Endothelial cell of hepatic sinusoid (primary cell): ENCODE measurements at regions not wholly inside any gene's neighbourhood (a gene's known extent, or its start where the extent isn't known, plus 50 kb on each side); places are given as distances from the start of the nearest gene placed in this dataset.
"Not testable (repeated sequence)": the region's sequence is repeated elsewhere in the genome, so short reads cannot be mapped to it uniquely, and the experiment has no call there.

Source experiments
- in situ Hi-C: cut with HindIII; loops from 2 replicates; pipeline ENCODE4 v1.10.0; 2017; ENCODE audit warnings: low sequenced_read_pairs

- in situ Hi-C loops: no loop called here
These were observed 145.8 kb upstream of the TMPRSS15 start for GRCh38 chr21:18549214-18549905.

- in situ Hi-C loops: no loop called here
These were observed 146.8 kb upstream of the TMPRSS15 start for GRCh38 chr21:18550361-18550760.

- in situ Hi-C loops: no loop called here
These were observed 150.2 kb upstream of the TMPRSS15 start for GRCh38 chr21:18553786-18554185.

- in situ Hi-C loops: not testable (repeated sequence)
These were observed 164.2 kb upstream of the TMPRSS15 start for GRCh38 chr21:18567770-18568169.

- in situ Hi-C loops: no loop called here
These were observed 184.5 kb upstream of the TMPRSS15 start for GRCh38 chr21:18588001-18588662.

- in situ Hi-C loops: no loop called here
These were observed 197.6 kb upstream of the TMPRSS15 start for GRCh38 chr21:18601146-18601545.

- in situ Hi-C loops: no loop called here
These were observed 199.1 kb upstream of the TMPRSS15 start for GRCh38 chr21:18602711-18603110.

- in situ Hi-C loops: no loop called here
These were observed 199.7 kb upstream of the TMPRSS15 start for GRCh38 chr21:18603261-18603660.

- in situ Hi-C loops: no loop called here
These were observed 200.4 kb upstream of the TMPRSS15 start for GRCh38 chr21:18603980-18604379.

GRCh38 chr21:18608226-18608625 lies 204.6 kb upstream of the TMPRSS15 start:
- in situ Hi-C loops: no loop called here

GRCh38 chr21:18614303-18614702 lies 210.7 kb upstream of the TMPRSS15 start:
- in situ Hi-C loops: no loop called here

GRCh38 chr21:18617291-18617690 lies 213.7 kb upstream of the TMPRSS15 start:
- in situ Hi-C loops: no loop called here

GRCh38 chr21:18620436-18620835 lies 216.9 kb upstream of the TMPRSS15 start:
- in situ Hi-C loops: no loop called here

- in situ Hi-C loops: no loop called here
These were observed 218.8 kb upstream of the TMPRSS15 start for GRCh38 chr21:18622383-18622782.

- in situ Hi-C loops: no loop called here
These were observed 226.9 kb upstream of the TMPRSS15 start for GRCh38 chr21:18630446-18630845.

GRCh38 chr21:18636897-18637296 lies 233.3 kb upstream of the TMPRSS15 start:
- in situ Hi-C loops: no loop called here

GRCh38 chr21:18646116-18646515 lies 242.5 kb upstream of the TMPRSS15 start:
- in situ Hi-C loops: no loop called here

- in situ Hi-C loops: no loop called here
These were observed 252.3 kb upstream of the TMPRSS15 start for GRCh38 chr21:18655931-18656330.

- in situ Hi-C loops: no loop called here
These were observed 258.3 kb upstream of the TMPRSS15 start for GRCh38 chr21:18661842-18662241.

- in situ Hi-C loops: no loop called here
These were observed 260.1 kb upstream of the TMPRSS15 start for GRCh38 chr21:18663663-18664062.

- in situ Hi-C loops: no loop called here
These were observed 263.1 kb upstream of the TMPRSS15 start for GRCh38 chr21:18666725-18667124.

- in situ Hi-C loops: no loop called here
These were observed 270.2 kb upstream of the TMPRSS15 start for GRCh38 chr21:18673789-18674188.

GRCh38 chr21:18677632-18678031 lies 274.0 kb upstream of the TMPRSS15 start:
- in situ Hi-C loops: no loop called here
